Tibial artery (tissue), 4 donors: ENCODE measurements at regions not wholly inside any gene's neighbourhood (a gene's known extent, or its start where the extent isn't known, plus 50 kb on each side); places are given as distances from the start of the nearest gene placed in this dataset.

Experiments used
- DNase-seq, 2 donors: peaks; one replicate each; pipeline ENCODE4 v3.0.0-alpha.2; 2019
- H3K27ac ChIP-seq, 2 donors: fragments of 200-600 bp; sonication (generic) in 1 of 2; 1 replicate in 1 of 2; 2 replicates in 1 of 2; pipeline ENCODE4 v1.5.1; 2018 to 2019; ENCODE audit warnings: mild to moderate bottlenecking in 1 of 2
- H3K27me3 ChIP-seq, 2 donors: fragments of 200-600 bp; sonication (generic) in 1 of 2; one replicate each; pipeline versions ENCODE4 v1.5.1 to v1.6.0; 2016 to 2019
- H3K36me3 ChIP-seq, 3 donors: fragments of 200-600 bp; sonication (generic) in 2 of 3; one replicate each; pipeline ENCODE4 v1.5.1; 2016 to 2019; ENCODE audit warnings: mild to moderate bottlenecking in 2 of 3
- H3K4me1 ChIP-seq, 4 donors: fragments of 200-600 bp; sonication (generic) in 2 of 4; 1 replicate in 3 of 4; 2 replicates in 1 of 4; pipeline ENCODE4 v1.5.1; 2016 to 2019
- H3K4me3 ChIP-seq, 2 donors: fragments of 200-600 bp; sonication (generic) in 1 of 2; 1 replicate in 1 of 2; 2 replicates in 1 of 2; pipeline ENCODE4 v1.5.1; 2018 to 2019; ENCODE audit warnings: mild to moderate bottlenecking in 2 of 2
- H3K9me3 ChIP-seq, 3 donors: fragments of 200-600 bp; sonication (generic) in 1 of 3; one replicate each; pipeline ENCODE4 v1.5.1; 2016 to 2019
- CTCF ChIP-seq, 2 experiments: fragments of 200-600 bp in 1 of 2; fragments of 450-650 bp in 1 of 2; IDR thresholded peaks; one replicate each; pipeline ENCODE4 v1.5.1; 2017 to 2019; ENCODE audit warnings: antibody characterized with exemption in 2 of 2, mild to moderate bottlenecking in 1 of 2, moderate library complexity in 1 of 2
- intact Hi-C: fragments of 100-400 bp; cut with DNase I; formaldehyde crosslinking; loops from one replicate; pipeline ENCODE4 v1.15.0; 2023; ENCODE audit warnings: low total_unique reads

GRCh38 chr2:139836769-139837168 lies 1056.6 kb upstream of the NXPH2 start:
- Histone ChIP-seq H3K27me3 (no peaks in the 10 kb centered on the region), H3K27ac (no peak overlapping the region), H3K9me3 (no peaks in the 10 kb centered on the region), H3K4me3 (no peak overlapping the region), H3K4me1 (no peaks in the 10 kb centered on the region), H3K36me3 (no peaks in the 10 kb centered on the region)
- DNase-seq = no peak
- no peak for TF ChIP-seq CTCF (IDR thresholded peaks at IDR 0.05)
- intact Hi-C loops = no loop called here

- no peaks in the 10 kb centered on the region for H3K36me3 ChIP-seq
- H3K27ac ChIP-seq = no peak overlapping the region
- no peaks in the 10 kb centered on the region for H3K9me3 ChIP-seq
- no peak for DNase-seq
- TF ChIP-seq CTCF (IDR thresholded peaks at IDR 0.05) = no peak
- H3K27me3 ChIP-seq = no peaks in the 10 kb centered on the region
- H3K4me3 ChIP-seq = no peak overlapping the region
- no peaks in the 10 kb centered on the region for H3K4me1 ChIP-seq
- intact Hi-C loops = no loop called here
Observed at GRCh38 chr2:139835101-139835500, 1054.9 kb upstream of the NXPH2 start.

GRCh38 chr2:139828011-139828410 lies 1047.8 kb upstream of the NXPH2 start:
- no peaks in the 10 kb centered on the region for H3K27me3 ChIP-seq
- no peak for DNase-seq
- TF ChIP-seq CTCF (IDR thresholded peaks at IDR 0.05) = no peak
- no peaks in the 10 kb centered on the region for H3K4me1 ChIP-seq
- H3K9me3 ChIP-seq = no peaks in the 10 kb centered on the region
- H3K4me3 ChIP-seq = no peak overlapping the region
- no peaks in the 10 kb centered on the region for H3K36me3 ChIP-seq
- no peak overlapping the region for H3K27ac ChIP-seq
- intact Hi-C loops = no loop called here

- no peak overlapping the region for H3K27ac ChIP-seq
- no peaks in the 10 kb centered on the region for H3K9me3 ChIP-seq
- no peaks in the 10 kb centered on the region for H3K27me3 ChIP-seq
- TF ChIP-seq CTCF (IDR thresholded peaks at IDR 0.05) = no peak
- DNase-seq = no peak
- H3K4me3 ChIP-seq = no peak overlapping the region
- H3K4me1 ChIP-seq = no peaks in the 10 kb centered on the region
- intact Hi-C loops = no loop called here
- no peaks in the 10 kb centered on the region for H3K36me3 ChIP-seq
Observed at GRCh38 chr2:139825726-139826125, 1045.5 kb upstream of the NXPH2 start.

- no peaks in the 10 kb centered on the region for H3K9me3 ChIP-seq
- H3K4me1 ChIP-seq = no peaks in the 10 kb centered on the region
- H3K27ac ChIP-seq = no peak overlapping the region
- H3K4me3 ChIP-seq = no peak overlapping the region
- no peak for DNase-seq
- H3K36me3 ChIP-seq = no peaks in the 10 kb centered on the region
- intact Hi-C loops = no loop called here
- no peaks in the 10 kb centered on the region for H3K27me3 ChIP-seq
- no peak for TF ChIP-seq CTCF (IDR thresholded peaks at IDR 0.05)
Observed at GRCh38 chr2:139819273-139819796, 1039.1 kb upstream of the NXPH2 start.

GRCh38 chr2:139814458-139814857 lies 1034.3 kb upstream of the NXPH2 start:
- Histone ChIP-seq H3K36me3 (no peaks in the 10 kb centered on the region), H3K4me3 (no peak overlapping the region), H3K4me1 (no peaks in the 10 kb centered on the region), H3K27ac (no peak overlapping the region), H3K9me3 (no peaks in the 10 kb centered on the region), H3K27me3 (no peaks in the 10 kb centered on the region)
- no peak for DNase-seq
- TF ChIP-seq CTCF (IDR thresholded peaks at IDR 0.05) = no peak
- intact Hi-C loops = no loop called here
